GM21447 (cell line): ENCODE measurements at regions not wholly inside any gene's neighbourhood (a gene's known extent, or its start where the extent isn't known, plus 50 kb on each side); places are given as distances from the start of the nearest gene placed in this dataset.

Experiments
- ATAC-seq: cut with Tn5 transposase; IDR thresholded peaks from one replicate; pipeline ENCODE4 v1.9.1; 2021; ENCODE audit not compliant: unreplicated experiment

DNA sequence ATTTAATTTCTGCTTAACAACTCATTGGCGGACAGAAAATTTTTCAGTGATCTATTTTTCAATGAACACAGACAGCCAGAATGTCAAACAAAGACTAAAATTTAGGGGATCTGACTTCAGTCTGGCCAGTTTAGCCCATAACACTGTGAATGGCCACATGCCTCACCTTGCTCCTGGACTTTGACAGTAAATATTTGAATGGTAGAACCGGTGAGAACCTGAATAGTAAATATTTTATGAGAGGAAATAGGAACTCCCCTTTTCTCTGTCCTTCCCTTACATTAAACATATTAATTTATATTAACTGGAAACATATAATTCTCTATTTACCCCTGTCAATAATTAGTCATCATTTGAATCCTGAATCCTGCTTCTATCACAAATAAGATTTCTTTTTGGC, 942.1 kb downstream of the KCNJ2 start:
- no peak for ATAC-seq

GRCh38 chr17:71111934-71112333, 942.6 kb downstream of the KCNJ2 start:
- ATAC-seq = no peak

DNA sequence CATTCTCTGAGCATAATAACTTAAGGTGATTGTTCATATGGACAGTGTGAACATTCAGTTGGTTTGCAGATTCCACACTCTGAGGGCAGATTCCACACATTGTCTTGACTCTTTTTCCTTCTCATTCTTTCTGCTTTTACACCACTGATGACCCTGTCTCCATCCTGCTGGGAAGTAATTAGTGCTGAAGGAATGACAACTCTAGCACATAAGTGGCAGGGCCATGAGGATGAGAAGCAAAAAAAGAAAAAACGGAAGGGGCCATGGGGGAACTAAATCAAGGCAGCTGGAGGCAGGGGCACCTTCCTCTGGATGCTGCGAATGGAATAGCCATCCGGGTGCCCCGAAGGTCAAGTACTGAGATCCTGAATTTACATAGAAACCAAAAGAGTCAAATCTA, 944.0 kb downstream of the KCNJ2 start:
- no peak for ATAC-seq

DNA sequence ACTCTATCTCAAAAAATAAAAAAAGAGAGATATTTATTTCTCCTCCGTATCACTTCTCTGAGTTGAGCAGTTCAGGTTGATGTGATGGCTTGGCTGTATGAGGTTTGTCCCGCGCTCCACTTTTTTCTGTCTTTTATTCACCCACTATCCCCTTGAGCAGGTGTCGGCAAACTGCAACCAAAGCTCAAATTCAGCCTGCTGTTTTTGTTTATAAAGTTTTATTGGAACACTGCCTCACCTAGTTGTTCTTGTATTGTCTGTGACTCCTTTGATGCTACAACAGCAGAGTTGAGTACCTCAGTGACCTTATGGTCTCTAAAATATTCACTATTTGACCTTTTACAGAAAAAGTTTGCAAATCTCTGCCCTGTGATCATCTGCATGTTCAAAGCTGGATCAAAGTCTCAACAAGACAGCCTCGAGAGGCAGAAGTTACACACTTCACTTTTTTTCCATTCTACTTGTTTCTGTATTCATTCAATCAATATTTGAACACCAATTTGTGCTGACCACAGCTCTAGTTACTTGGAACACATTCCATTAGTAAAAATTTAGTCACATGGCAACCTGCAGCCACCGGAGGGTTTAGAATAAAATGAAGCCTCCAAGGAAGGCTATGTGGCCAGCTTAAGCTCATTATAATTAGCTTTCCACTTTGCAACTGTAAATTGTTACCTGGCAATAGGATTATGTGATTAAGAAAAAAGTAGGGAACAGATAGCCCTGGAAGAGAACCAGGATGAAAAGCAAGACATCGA, 945.8 kb downstream of the KCNJ2 start:
- no peak for ATAC-seq

- no peak for ATAC-seq
Measured at GRCh38 chr17:71115669-71115972, 946.3 kb downstream of the KCNJ2 start.

DNA sequence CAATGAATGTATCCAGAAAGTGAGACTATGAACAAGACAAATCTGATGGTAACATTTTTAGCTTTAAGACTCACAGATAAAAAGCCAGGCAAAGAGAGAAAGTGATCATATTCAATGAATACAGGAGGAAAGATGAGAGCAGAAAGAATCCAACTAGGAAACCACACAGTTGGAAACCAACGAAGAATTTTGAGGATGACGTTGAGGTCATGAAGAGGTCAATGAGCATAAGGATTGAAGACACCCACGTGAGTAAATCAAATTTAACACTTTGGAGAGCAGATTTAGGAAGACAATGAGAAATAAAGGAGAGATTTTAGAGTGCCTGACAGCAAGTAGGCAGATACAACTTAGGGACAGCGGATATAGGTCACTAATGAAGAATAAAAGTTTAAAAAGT, 948.1 kb downstream of the KCNJ2 start:
- no peak for ATAC-seq

DNA sequence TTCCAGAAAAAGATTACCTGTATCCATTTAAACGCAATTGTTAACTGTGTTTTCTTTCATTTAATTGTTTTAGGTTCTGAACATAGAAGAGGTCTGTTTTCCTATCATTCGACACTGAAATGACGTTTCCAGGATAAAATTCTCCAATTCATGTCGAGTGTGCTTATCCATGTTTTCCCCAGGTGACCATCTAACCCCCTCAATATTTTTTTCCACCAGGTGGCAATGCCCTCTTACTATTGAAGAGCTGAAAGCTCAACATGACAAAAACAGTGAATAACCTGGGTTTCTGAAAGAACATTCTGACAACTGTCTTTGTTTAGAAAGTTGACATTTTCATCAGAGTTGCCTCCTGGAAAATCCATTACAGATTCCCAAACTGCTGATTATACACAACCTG, 948.7 kb downstream of the KCNJ2 start:
- no peak for ATAC-seq

- ATAC-seq = no peak
Measured at GRCh38 chr17:71127416-71127815, 958.1 kb downstream of the KCNJ2 start.

DNA sequence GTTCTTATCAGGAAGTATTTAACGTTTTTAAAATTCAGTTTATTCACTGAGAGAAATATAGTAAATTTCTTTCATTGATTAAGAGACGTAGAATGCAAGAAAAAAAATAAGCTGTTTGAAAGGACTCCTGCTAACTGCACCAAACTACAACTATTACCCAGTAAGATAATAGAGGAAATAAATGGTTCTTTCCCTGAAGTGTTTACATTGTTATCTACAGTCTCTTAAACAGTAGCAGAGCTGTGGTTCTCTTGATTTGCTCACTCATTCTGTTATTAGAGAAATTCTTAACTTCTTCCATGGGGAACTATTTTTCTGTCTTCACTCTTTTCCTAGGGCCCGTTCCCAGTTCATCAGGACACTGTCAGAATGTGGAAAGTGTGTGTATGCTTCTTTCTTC, 973.0 kb downstream of the KCNJ2 start:
- no peak for ATAC-seq

DNA sequence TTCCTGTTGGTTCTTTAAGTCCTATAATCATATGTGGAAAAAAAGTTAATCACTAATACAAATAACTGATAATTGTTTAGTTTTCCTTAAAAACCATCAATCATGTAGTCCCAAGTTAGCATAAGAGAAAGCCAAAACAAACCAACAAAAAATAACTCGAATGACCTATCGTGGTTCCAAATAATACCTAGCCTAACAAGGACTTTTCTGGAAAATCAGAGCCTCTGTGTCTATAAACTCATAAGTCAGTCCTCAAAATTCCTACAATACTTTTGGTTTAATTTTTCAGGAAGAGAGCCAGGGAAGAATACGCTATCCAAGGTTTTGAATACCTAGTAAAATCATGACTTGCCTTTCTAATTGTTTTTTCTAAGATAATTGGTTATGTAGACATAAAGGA, 975.3 kb upstream of the SOX9 start:
- no peak for ATAC-seq

DNA sequence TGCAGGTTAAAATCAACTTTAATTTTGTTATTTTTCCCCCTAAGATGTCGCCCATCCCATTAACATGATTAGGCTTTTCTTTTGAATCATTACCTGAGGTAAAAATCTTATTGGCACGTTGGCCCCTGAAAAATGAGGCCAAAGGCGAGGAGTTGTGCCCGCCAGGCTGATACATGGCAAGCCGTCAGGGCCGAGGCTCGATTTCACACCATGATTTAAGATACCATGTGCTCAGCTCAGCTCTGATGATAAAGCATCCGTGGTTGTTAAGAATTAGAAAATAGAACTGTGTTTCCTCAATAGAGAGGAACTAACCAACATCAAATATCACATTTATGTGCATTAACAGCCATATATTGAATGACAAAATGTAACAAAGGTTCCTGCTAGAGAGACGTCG, 972.9 kb upstream of the SOX9 start:
- ATAC-seq = no peak

DNA sequence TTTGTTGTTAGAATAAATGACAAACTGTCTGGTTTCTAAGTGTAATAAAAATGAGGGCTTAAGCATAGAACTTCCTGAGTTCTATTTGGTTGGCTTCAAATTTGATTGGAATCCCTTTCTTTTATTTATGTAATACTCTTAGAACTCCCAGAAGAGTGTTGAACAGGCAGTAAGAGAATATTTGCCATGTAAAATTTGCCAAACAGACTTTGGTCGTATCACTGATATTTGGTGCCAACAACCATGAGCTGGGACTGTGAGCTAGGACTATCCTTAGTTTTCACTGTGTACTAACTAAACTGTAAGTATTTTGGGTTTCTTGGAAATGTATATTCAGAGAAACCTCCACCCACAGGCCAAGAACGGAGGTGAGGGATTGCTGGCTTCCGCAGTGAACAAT, 971.2 kb upstream of the SOX9 start:
- no peak for ATAC-seq

- ATAC-seq = no peak
Measured at GRCh38 chr17:71157297-71157696, 963.5 kb upstream of the SOX9 start.

GRCh38 chr17:71158437-71158836, 962.4 kb upstream of the SOX9 start:
- no peak for ATAC-seq

DNA sequence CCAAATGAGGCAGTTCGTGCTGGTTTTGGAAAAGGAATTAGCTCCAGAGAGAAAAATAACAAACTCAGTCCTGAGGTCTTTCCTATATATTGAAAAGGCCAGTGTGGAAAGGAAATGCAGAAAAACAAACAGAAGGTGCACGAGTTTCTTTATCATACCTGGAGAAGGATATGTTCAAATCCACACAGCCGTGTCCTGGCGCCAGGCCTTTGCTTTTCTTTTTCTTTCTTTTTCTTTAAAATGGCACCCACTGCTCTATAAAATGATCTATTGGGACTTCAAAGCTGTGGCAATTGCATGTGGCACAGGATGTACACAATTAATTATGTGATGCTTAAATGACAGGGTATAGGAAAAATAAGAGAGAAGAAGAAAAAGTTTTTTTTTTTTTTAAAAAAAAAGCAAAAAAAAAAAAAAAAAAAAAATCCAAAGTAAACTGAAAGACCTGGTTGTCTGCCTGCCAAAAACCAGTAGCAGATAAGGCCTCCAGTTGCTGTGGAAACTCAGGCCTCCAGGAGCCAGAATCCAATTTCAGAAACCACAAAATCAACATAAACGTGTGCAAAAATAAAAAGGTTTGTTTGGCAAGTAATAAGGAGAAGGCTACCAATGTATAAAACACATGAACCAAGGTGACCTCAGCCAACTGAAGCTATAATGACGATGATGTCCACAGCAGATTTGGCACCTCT, 957.6 kb upstream of the SOX9 start:
- no peak for ATAC-seq

DNA sequence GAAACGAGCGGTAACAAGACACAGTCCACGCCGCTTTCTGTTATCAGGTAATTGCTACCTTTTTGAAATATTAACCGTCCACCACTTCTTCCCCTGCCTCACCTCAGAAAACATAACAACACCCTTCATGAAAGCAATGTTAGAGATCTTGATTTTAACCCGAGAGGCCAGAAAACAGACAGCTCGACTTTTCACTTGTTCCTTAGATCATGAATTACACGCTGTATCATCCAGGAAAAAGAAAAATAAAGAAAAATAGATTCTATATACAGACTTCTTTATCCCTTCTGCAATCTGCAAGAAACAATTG, 957.1 kb upstream of the SOX9 start:
- no peak for ATAC-seq

- no peak for ATAC-seq
Measured at GRCh38 chr17:71164561-71164960, 956.3 kb upstream of the SOX9 start.

- no peak for ATAC-seq
Measured at GRCh38 chr17:71166311-71166710, 954.5 kb upstream of the SOX9 start.

GRCh38 chr17:71168053-71168741, 952.6 kb upstream of the SOX9 start:
- ATAC-seq = no peak

DNA sequence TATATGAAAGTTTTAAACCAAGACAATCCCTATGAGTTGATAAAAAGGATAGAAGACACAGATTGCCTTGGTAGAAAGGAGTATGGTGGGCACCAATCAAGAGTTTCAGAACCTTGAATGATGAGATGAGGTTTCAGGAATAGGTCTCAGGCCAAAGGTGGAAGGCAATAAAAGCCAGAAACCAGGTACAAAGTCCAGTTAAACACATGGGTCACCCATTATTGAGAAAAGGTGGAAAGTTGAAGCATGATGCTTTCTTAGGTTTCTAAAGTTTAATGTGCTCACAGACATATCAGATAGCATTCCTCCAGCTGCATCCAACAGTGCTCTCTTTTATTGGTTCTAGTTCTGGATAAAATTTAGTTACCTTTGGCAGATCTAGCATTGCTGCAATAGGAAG, 950.8 kb upstream of the SOX9 start:
- ATAC-seq = no peak

DNA sequence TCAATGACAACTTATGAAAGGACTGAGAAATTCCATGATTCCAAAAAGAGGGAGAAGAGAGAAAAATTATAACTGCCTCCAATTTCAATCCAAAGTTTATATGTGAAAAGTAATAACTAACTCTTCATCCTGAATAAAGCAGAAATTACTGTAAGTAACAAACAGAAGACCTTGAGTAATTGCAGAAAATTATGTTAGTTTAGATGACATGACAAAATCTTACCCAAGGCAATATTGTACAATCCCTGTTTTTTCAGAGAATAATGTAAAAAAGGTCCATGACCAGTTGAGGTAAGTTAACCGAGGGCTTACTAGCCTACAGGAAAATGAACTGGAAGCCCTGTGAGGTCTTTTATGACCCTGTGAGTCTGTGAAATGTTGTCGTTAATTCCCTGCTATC, 949.5 kb upstream of the SOX9 start:
- ATAC-seq = no peak

GRCh38 chr17:71173991-71174390, 946.8 kb upstream of the SOX9 start:
- no peak for ATAC-seq

GRCh38 chr17:71176331-71176730, 944.5 kb upstream of the SOX9 start:
- no peak for ATAC-seq
